ENCODE measurements at regions not wholly inside any gene's neighbourhood (a gene's known extent, or its start where the extent isn't known, plus 50 kb on each side); places are given as distances from the start of the nearest gene placed in this dataset.
"Not testable (repeated sequence)": the region's sequence is repeated elsewhere in the genome, so short reads cannot be mapped to it uniquely, and the experiment has no call there.

GRCh38 chr16:88272437-88272836, 110.3 kb upstream of the ZNF469 start:
- TF ChIP-seq CTCF, POLR2A (IDR thresholded peaks at IDR 0.05): not testable (repeated sequence)

Data from vagina (tissue), 2 donors.